Type B pancreatic cell (in vitro differentiated cells): ENCODE measurements at regions not wholly inside any gene's neighbourhood (a gene's known extent, or its start where the extent isn't known, plus 50 kb on each side); places are given as distances from the start of the nearest gene placed in this dataset.
"Not testable (repeated sequence)": the region's sequence is repeated elsewhere in the genome, so short reads cannot be mapped to it uniquely, and the experiment has no call there.

ENCODE experiments used
- DNase-seq: peaks from one replicate; pipeline ENCODE4 v3.0.0; 2021; ENCODE audit warnings: mixed read lengths; ENCODE audit not compliant: unreplicated experiment; ENCODE audit errors: extremely low spot score
- H3K27ac Mint-ChIP-seq: 2 replicates; pipeline ENCODE4 v1.8.0; 2021; ENCODE audit warnings: mild to moderate bottlenecking, mixed read lengths
- H3K27me3 Mint-ChIP-seq: 2 replicates; pipeline ENCODE4 v1.8.0; 2021; ENCODE audit warnings: mixed read lengths
- H3K36me3 Mint-ChIP-seq: 2 replicates; pipeline ENCODE4 v1.8.0; 2021; ENCODE audit warnings: mixed read lengths
- H3K4me1 Mint-ChIP-seq: one replicate; pipeline ENCODE4 v1.8.0; 2021; ENCODE audit warnings: mixed read lengths; ENCODE audit not compliant: unreplicated experiment
- H3K4me3 Mint-ChIP-seq: 2 replicates; pipeline ENCODE4 v1.8.0; 2021; ENCODE audit warnings: mild to moderate bottlenecking, mixed read lengths
- H3K9me3 Mint-ChIP-seq: 2 replicates; pipeline ENCODE4 v1.8.0; 2021; ENCODE audit warnings: mixed read lengths
- CTCF ChIP-seq: fragments of 200-600 bp; sonication (generic); conservative IDR thresholded peaks from 2 replicates; pipeline ENCODE4 v1.5.0; 2021; ENCODE audit warnings: antibody characterized with exemption, mild to moderate bottlenecking

- Mint-ChIP-seq H3K27ac (no peak overlapping the region), H3K36me3 (no peaks in the 10 kb centered on the region), H3K9me3 (no peaks in the 10 kb centered on the region), H3K4me1 (peaks cover 3% of the 10 kb centered on the region), H3K4me3 (no peak overlapping the region), H3K27me3 (peaks cover 3% of the 10 kb centered on the region)
- TF ChIP-seq CTCF = no peak
- no peak for DNase-seq
These were observed 151.1 kb upstream of the WSCD1 start for GRCh38 chr17:5919089-5919488.

GRCh38 chr17:5921512-5922282 is 148.5 kb upstream of the WSCD1 start:
- no peak overlapping the region for H3K27ac Mint-ChIP-seq
- DNase-seq = no peak

GRCh38 chr17:5922476-5922875 is 147.7 kb upstream of the WSCD1 start:
- no peak for DNase-seq
- H3K36me3 Mint-ChIP-seq = no peaks in the 10 kb centered on the region
- peaks cover 9% of the 10 kb centered on the region for H3K27me3 Mint-ChIP-seq
- H3K4me1 Mint-ChIP-seq = peaks cover 3% of the 10 kb centered on the region
- H3K4me3 Mint-ChIP-seq = no peak overlapping the region
- no peak for TF ChIP-seq CTCF
- no peaks in the 10 kb centered on the region for H3K9me3 Mint-ChIP-seq
- no peak overlapping the region for H3K27ac Mint-ChIP-seq

More at GRCh38 chr17:5921512-5922282, 148.5 kb upstream of the WSCD1 start:
- Mint-ChIP-seq H3K4me3 (no peak overlapping the region), H3K27me3 (peaks cover 7% of the 10 kb centered on the region), H3K4me1 (peaks cover 3% of the 10 kb centered on the region), H3K36me3 (no peaks in the 10 kb centered on the region), H3K9me3 (no peaks in the 10 kb centered on the region)
- TF ChIP-seq CTCF = no peak

GRCh38 chr17:5929721-5930120 is 140.5 kb upstream of the WSCD1 start:
- no peaks in the 10 kb centered on the region for H3K9me3 Mint-ChIP-seq
- H3K27ac Mint-ChIP-seq = no peak overlapping the region
- H3K27me3 Mint-ChIP-seq = peaks cover 13% of the 10 kb centered on the region
- peaks cover 9% of the 10 kb centered on the region for H3K4me1 Mint-ChIP-seq
- no peak for DNase-seq
- no peak for TF ChIP-seq CTCF
- H3K36me3 Mint-ChIP-seq = no peaks in the 10 kb centered on the region
- no peak overlapping the region for H3K4me3 Mint-ChIP-seq

GRCh38 chr17:5930555-5930954 is 139.6 kb upstream of the WSCD1 start:
- peaks cover 15% of the 10 kb centered on the region for H3K27me3 Mint-ChIP-seq
- H3K4me3 Mint-ChIP-seq = not testable (repeated sequence)

GRCh38 chr17:5931616-5932015 is 138.6 kb upstream of the WSCD1 start:
- Mint-ChIP-seq H3K27me3 (peaks cover 19% of the 10 kb centered on the region), H3K4me1 (peaks cover 9% of the 10 kb centered on the region), H3K36me3 (no peaks in the 10 kb centered on the region), H3K4me3 (no peak overlapping the region), H3K9me3 (peaks cover 4% of the 10 kb centered on the region), H3K27ac (no peak overlapping the region)
- DNase-seq = no peak
- TF ChIP-seq CTCF = no peak

More at GRCh38 chr17:5930555-5930954, 139.6 kb upstream of the WSCD1 start:
- not testable (repeated sequence) for DNase-seq, H3K4me1 Mint-ChIP-seq, H3K27ac Mint-ChIP-seq, H3K9me3 Mint-ChIP-seq, H3K36me3 Mint-ChIP-seq
